Fibroblast of the conjunctiva (primary cell): ENCODE measurements at regions not wholly inside any gene's neighbourhood (a gene's known extent, or its start where the extent isn't known, plus 50 kb on each side); places are given as distances from the start of the nearest gene placed in this dataset.
"Not testable (repeated sequence)": the region's sequence is repeated elsewhere in the genome, so short reads cannot be mapped to it uniquely, and the experiment has no call there.

ENCODE experiments used
- DNase-seq: peaks from one replicate; pipeline ENCODE4 v3.0.0-alpha.2; 2010; ENCODE audit warnings: low read depth

- DNase-seq = no peak
These were observed 111.9 kb upstream of the ERCC4 start for GRCh38 chr16:13808102-13808501.

GRCh38 chr16:13809765-13810164 is 110.2 kb upstream of the ERCC4 start:
- no peak for DNase-seq

- DNase-seq = no peak
These were observed 108.1 kb upstream of the ERCC4 start for GRCh38 chr16:13811834-13812233.

- no peak for DNase-seq
These were observed 103.3 kb upstream of the ERCC4 start for GRCh38 chr16:13816701-13817100.

GRCh38 chr16:13823501-13823900 is 96.5 kb upstream of the ERCC4 start:
- no peak for DNase-seq

- DNase-seq = no peak
These were observed 90.2 kb upstream of the ERCC4 start for GRCh38 chr16:13829697-13830299.

- no peak for DNase-seq
These were observed 86.4 kb upstream of the ERCC4 start for GRCh38 chr16:13833515-13833914.

- no peak for DNase-seq
These were observed 84.6 kb upstream of the ERCC4 start for GRCh38 chr16:13835387-13835786.

GRCh38 chr16:13835935-13836730 is 83.8 kb upstream of the ERCC4 start:
- DNase-seq = no peak

- DNase-seq = no peak
These were observed 81.4 kb upstream of the ERCC4 start for GRCh38 chr16:13838401-13839190.

GRCh38 chr16:13839577-13839976 is 80.4 kb upstream of the ERCC4 start:
- no peak for DNase-seq

- DNase-seq = no peak
These were observed 74.7 kb upstream of the ERCC4 start for GRCh38 chr16:13845232-13845631.

- no peak for DNase-seq
These were observed 71.2 kb upstream of the ERCC4 start for GRCh38 chr16:13848795-13849194.

GRCh38 chr16:13850173-13850572 is 69.8 kb upstream of the ERCC4 start:
- not testable (repeated sequence) for DNase-seq

GRCh38 chr16:13852827-13853226 is 67.1 kb upstream of the ERCC4 start:
- DNase-seq = no peak

GRCh38 chr16:13856398-13856797 is 63.6 kb upstream of the ERCC4 start:
- DNase-seq = no peak

GRCh38 chr16:13856811-13857511 is 63.0 kb upstream of the ERCC4 start:
- DNase-seq = no peak

- no peak for DNase-seq
These were observed 60.9 kb upstream of the ERCC4 start for GRCh38 chr16:13858873-13859580.

- no peak for DNase-seq
These were observed 56.7 kb upstream of the ERCC4 start for GRCh38 chr16:13863075-13863765.

- no peak for DNase-seq
These were observed 55.3 kb upstream of the ERCC4 start for GRCh38 chr16:13864689-13865088.

- peak; percentile 78 for DNase-seq
These were observed 53.9 kb upstream of the ERCC4 start for GRCh38 chr16:13866073-13866472.
